ENCODE measurements at regions not wholly inside any gene's neighbourhood (a gene's known extent, or its start where the extent isn't known, plus 50 kb on each side); places are given as distances from the start of the nearest gene placed in this dataset.
"Not testable (repeated sequence)": the region's sequence is repeated elsewhere in the genome, so short reads cannot be mapped to it uniquely, and the experiment has no call there.

DNA sequence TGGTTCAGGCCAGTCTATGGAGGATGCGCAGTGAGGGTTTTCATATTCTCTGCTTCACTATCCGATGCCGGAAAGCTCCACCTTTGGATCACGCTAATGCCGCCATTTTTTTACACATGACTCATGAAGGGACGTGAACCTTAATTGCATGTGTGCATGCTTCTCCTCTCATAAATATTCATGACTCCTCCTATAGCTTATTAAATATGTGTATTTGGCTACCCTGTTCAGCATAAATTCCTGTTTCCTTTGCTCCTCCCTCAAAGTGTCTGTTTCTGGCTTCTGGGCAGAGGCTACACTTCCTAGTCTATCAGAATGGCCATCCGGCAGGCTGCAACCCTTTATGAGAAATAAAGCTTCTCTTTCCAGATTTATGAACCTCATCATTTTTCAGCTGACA is 1890.8 kb downstream of the KHDRBS2 start:
- TF ChIP-seq, protein P1, sequence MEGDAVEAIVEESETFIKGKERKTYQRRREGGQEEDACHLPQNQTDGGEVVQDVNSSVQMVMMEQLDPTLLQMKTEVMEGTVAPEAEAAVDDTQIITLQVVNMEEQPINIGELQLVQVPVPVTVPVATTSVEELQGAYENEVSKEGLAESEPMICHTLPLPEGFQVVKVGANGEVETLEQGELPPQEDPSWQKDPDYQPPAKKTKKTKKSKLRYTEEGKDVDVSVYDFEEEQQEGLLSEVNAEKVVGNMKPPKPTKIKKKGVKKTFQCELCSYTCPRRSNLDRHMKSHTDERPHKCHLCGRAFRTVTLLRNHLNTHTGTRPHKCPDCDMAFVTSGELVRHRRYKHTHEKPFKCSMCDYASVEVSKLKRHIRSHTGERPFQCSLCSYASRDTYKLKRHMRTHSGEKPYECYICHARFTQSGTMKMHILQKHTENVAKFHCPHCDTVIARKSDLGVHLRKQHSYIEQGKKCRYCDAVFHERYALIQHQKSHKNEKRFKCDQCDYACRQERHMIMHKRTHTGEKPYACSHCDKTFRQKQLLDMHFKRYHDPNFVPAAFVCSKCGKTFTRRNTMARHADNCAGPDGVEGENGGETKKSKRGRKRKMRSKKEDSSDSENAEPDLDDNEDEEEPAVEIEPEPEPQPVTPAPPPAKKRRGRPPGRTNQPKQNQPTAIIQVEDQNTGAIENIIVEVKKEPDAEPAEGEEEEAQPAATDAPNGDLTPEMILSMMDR (IDR thresholded peaks at IDR 0.05): not testable (repeated sequence)
- TF ChIP-seq POLR2A (IDR thresholded peaks at IDR 0.05): not testable (repeated sequence)
